ENCODE measurements at regions not wholly inside any gene's neighbourhood (a gene's known extent, or its start where the extent isn't known, plus 50 kb on each side); places are given as distances from the start of the nearest gene placed in this dataset.

DNA sequence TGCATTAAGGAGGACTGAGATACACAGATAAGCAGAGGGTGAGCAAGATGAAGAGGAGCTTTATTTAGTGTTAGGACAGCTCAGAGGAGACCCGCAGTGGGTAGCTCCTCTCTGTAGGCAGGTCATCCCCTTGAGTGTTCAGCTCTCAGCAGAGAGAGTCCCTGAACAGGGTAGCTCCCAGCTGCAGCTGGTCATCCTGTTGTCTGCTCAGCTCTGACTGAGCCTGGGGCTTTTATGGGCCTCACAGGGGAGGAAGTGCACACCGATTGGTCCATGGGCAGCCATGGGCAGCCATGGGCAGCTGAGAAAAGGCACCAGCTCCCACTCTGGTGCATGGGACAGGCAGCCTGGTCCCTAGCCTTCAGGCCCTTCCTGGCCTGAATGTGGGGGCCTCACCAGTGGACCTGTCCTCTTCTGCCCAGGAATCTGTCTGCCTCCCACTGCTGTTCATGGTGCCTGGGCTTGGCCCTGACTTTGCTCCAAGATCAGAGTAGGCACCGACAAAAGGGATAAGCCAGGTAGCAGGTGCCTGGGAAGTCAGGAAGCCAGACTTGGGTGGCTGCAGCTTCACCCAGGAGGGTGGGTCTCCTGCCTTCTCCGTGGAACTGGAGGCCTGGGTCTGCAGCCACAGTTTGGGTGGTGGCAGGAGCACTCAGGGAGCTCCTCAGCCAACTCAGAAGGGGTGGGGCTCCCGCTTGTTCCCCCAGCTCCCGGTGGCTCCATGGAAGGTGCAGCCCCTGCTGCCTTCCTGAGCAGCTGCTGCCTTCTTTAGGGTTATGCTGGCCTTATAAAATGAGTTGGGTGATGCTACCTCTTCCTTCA lies 54.7 kb downstream of the MYEOV start:
- no peak for DNase-seq

DNA sequence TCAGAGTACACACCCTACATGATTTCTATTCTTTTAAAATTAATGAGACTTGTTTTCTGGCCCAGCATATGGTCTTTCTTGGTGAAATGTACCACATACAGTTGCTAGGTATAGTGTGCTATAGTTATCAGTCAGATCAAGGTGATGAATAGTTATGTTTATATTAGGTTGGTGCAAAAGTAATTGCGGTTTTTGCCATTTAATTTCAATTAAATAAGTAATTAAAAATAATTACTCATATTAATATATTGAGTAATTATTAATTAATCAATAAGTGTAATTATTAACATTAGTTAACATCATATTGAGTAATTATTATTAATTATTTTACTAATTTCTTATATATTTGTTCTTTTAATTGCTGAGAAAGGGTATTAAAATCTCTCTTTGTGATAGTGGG lies 56.1 kb downstream of the MYEOV start:
- no peak for DNase-seq

DNA sequence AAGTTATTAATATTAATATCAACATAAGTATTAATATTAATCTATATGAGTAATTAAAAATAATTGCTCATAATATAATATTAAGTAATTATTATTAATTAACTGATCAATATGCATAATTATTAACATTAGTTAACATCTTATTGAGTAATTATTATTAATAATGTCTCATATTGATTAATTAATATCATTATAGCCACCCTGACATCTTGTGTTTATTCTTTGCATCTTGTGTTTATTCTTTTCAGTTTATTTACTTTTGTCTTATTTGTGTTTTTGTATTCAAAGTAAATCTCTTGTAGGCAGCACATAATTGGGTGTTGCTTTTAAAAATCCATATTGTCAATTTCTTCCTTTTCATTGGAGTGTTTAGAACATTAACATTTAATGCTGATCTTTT lies 56.6 kb downstream of the MYEOV start:
- DNase-seq, result no peak

DNA sequence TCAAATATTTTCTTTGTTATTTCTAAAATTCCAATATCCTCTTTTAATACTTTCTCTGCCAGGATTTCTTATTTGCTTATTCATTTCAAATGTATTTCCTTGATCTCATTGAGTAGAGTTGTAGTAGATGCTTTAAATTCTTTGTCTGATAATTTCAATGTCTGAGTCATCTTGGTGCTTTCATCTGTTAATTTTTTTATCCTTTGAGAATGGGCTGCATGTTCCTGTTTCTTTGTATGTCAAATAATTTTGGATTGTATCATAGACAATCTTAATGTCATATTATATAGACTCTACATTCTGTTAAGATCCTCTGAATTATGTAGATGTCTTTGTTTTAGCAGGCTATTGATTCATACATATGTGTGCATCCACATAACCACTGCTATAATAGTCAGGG lies 57.5 kb downstream of the MYEOV start:
- DNase-seq, result no peak

DNA sequence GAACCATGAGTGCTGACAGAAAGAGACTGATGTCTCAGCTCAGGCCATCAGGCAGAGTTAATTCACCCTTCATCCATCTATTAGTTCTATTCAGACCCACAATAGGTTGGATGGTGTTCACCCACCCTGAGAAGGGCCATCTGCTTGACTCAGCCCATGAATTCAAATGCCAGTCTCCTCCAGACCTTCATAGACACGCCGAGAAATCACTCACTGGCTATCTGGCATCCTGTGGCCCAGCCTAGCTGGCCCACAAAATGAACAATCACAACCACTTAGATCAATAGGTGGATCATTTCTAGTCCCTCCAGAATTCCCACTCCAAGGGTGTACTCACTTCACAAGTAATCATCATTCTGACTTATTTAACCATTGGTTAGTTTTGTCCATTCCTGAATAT lies 58.2 kb downstream of the MYEOV start:
- DNase-seq, result no peak

DNA sequence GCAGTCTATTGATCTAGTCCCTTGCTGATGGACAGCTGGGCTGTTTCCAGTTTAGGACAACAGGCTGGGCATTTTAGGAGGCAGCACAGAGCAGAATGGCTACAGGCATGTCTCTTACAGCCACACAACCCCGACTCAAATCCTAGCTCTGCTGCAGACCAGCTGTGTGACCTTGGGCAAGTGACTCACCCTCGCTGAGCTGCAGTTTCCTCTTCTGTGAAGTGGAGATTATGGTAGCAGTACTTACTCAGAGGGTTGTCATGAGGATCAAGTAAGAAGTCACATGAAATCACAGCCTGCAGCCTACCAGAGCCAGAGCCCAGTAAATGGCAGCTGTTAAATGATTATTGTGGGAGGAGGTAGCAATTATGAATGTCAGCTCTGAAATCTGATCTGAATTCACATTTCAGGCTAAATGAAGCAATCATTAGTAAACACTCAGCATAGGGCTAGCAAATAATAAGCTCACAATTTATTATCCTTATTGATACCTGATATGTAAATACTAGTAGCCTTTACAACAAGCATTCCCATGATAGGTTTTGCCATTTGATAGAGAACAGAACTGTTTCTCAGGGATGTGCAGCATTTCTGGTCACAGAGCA lies 58.9 kb downstream of the MYEOV start:
- peak; percentile 20 for DNase-seq

DNA sequence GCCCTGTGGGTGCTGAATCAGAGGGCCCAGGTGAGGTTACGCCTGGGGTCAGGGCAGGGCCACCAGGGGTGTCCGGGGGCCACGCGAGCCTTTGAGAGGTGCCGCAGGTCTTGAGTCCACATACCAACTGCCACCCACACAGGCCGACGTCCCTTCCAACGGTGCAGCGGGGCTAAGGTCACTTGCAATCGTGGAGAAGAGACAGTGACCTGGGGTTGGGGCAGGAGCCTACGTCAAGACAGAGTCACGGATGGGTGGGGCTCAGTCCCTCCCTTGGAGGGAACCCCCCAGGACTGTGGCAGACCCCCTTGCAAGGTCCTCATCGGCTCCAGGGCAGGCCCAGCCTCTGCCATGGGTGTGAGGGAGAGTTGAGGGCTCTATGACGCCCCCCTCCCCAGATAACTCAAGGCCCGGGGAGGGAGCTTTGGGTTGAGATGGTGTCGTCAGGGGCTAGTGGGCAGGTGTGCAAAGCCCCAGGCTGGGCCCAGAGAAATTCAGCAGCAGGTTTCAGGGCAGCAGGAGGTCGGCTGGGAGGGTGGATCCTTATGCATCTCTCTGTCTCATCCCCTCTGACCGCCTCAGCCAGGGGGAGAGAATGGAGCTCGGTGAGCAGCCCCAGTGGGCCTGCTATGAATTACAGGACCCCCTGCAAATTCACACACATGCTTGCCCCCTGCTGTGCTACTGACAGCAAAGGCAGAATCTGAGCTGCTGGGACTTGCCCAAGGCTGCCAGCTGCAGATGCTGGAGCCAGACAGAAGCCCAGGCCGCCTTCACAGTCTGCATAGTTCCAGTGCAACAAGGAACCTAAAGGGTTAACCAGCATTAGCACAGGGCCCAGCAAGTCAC lies 60.0 kb downstream of the MYEOV start:
- no peak for DNase-seq

DNA sequence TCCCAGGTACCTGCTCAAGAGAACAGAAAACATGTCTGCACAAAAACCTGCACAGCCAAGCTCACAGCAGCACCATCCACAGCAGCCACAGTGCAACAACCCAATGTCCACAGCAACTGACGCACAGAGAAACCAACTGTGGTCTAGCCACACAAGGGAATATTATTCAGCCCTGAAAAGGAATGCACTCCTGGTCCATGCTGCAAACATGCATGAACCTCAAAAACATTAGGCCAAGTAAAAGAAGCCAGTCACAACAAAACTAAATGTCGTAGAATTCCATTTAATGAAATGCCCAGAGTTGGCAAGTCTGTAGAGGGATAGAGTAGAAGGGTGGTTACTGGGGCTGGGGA lies 60.6 kb downstream of the MYEOV start:
- no peak for DNase-seq

DNA sequence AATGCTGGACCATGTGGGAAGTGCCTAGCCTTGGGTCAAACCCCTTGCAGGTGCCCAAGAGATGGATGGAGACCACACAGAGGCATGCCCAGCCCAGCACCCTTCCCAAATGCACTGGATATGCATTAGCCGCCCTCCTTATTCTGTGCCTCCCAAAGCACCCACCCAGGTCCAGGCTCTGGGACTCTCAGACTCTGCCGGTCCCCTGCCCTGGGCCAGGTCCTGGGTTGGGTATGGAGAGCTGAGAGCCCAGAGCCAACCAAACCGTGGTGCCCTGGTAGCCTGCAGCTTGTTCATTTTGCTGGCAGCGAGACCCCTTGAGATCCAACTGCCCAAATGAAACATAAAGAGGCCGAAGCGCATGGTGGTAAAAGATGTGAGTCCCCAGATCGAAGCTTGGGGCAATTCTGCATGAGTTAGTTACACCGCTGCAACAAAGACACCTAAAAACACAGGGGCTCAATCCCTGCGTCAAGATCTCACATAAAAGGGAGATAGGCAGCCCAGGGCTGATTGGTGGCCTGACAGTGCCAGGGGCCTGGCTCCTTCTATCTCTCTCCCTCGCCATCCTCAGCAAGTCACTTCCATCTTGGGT lies 61.5 kb downstream of the MYEOV start:
- no peak for DNase-seq

DNA sequence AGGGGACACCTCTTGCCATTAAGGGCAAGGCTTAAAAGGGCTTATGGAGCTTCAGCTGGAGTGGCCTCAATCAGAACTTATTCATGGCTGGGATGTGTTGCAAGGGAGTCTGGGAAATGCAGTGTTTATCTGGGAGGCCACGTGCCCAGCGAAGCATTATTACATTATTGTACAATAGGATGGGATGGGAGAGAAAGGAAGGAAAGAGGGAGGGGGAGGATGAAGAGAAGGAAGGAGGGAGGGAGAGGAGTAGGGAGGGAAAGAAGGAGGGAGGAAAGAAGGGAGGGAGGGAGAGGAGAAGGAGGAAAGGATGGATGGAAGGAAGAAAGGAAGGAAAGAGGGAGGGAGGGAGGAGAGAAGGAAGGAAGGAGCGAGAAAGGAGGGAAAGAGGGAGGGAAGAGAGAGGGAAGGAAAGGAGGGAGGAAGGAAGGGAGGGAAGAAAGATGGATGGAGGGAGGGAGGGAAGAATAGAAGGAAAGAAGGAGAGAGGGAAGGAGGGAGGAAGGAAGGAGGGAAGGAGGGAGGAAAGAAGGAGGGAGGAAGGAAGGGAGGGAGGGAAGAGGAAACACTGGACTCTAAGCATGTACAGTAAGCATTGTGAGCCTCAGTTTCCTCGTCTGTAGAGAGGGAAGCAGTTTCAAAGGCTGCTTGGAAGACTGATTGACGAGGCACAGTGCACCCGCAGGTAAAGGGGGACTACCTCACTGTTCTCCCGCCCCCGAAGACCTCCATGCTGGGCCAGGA lies 62.2 kb downstream of the MYEOV start:
- no peak for DNase-seq

DNA sequence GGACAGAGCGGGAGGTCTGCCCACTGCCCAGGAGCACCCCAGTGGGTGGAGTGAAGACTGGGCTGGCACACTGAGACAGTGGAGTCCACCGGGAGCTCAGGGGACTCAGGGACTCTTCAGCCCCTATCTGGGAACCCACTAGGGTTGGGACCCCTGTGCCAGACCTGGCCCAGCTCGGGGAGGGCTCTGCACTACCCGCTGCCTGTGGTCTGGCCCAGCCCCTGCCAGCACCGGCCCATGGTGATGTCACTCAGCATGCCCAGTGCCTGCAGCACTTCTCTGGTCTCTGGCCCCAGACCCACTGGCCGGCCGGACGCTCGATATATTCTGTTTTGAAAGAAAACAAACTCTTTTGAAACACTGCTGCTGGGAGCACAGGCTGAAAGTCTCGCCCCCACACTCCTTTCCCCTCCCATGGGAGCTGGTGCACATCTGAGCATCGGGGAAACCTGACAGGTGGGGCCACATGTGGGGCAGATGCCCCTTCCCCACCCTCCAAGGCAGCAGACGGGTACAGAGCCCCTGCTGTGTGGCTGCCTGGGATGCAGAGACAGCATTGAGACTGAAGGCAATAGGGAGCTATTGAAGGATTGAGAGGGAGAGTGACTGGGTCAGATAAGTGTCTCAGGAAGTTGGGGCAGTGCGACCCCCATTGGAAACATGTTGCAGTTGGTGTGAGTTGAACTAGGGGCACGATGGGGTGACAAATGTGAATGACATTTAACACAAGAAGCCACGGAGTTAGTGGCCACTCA lies 62.9 kb downstream of the MYEOV start:
- no peak for DNase-seq

DNA sequence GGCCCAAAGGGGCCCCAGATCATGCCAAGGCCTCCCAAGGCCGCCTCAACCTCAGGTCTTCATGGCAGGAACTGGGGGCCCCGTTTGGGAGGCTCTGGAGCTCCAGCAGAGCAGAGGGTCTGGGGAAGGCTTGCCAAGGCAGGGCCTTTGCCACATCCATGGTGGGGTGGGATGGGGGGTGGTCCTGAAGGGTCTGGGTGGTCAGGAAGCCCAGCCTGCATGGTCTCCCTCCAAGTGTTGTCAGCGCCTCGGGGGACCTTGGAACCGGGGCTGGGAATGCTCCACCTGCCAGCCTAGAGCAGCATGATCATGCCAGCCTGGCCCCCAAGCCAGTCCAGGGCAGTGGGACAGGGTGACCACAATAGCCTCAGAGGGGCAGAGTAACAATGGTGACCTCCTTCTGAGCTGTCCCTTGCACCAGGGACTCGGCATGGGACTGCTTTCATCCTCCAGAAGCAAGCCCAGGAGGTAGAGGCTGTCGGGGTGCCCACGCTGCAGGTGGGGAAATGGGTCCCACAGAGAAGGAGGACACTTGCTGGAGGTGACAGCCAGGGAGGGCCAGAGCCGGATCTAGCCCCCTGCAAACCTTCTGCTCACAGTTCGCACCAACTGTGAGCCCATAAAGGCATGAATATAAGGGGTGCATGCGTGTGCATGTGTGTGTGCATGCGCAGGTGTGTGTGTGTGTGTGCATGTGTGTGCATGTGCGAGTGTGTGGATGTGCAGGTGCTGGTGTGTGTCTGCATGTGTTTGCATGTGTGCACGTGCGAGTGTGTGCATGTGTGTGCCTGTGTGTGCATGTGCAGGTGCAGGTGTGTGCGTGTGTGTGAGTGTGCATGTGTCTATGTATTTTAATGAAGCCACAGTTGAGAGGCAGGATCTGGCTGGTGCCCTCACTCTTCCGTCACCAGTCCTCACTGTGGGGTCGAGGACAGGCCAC lies 63.8 kb downstream of the MYEOV start:
- no peak for DNase-seq

DNA sequence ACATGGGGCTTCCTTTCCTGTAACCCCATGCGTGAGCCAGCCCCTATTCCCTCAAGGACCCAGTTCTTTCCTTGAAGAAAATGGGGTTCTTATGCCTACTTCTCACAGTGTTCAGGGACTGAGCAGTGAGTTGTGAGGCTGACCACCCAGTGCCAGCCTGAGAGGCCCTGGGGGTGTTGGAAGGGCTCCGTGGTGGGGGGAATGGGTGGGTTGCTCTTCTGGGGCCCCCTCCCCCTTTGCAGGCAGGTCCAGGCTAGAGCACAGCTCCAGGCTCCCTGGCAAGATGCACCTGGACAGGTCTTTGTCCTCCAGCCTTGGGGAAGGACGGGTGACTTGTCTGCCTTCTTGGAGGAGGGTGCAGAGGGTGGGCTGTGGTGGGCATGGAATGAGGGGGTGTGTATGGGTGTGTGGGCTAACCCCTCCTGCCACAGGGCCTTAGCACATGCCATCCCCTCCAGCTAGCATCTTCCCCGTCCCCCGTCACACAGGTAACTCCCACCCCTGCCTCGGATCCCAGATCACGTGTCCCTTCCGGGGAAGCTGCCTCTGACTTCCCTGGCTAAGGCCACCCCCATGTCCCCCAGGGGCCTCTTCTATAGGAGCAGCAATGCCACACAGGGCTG lies 64.6 kb downstream of the MYEOV start:
- DNase-seq, result no peak

DNA sequence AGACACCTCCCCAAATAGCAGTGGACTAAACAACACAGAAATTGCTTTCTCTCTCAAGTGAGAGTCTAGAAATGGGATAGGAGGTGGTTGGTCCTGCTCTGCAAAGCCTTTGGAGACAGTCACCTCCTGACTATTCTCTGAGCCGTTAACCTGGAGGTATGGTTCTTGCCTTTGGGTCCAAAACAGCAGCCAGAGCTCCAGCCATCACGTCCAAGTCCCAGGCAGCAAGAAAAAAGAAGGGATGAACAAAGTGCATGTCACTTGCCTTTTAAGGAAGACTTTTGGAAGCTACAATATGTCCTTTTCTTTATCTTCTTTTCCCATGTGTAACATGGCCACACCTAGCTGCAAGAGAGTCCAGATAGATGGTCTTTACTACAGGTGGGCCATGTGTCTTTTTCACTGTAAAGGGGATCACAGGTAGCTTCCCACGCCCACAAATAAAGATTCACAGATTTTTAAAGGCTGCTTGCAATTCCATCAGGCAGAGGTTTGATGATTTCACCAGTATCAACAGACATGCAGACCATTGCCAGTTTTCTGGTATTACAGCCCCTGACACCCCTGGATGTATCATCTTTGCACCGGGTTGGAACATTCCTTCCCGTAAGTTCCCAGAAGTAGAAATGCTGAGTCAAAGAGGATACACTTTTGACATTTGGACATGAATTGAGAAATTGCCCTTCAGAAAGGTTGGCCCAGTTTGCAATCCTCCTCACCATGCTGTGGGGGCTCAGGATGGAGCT lies 66.0 kb downstream of the MYEOV start:
- DNase-seq, result no peak

DNA sequence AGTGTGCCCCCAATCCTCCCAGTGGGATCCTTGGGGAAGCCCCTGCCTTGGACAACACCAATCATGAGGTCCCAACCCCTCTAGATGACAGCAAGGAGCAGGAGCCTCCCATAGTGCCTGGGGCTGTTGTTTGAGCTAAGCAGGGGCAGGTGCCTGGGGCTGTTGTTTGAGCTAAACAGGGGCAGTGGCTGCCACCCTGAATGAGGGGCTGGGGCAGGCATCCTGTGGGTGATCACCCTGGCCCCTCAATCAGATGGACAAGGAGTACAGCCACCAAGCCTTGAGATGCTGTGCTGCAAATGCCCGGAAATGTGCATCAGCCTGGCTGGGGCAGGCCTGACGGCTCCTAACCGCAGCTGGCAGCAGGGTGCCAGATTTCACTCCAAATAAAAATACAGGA lies 66.7 kb downstream of the MYEOV start:
- no peak for DNase-seq

DNA sequence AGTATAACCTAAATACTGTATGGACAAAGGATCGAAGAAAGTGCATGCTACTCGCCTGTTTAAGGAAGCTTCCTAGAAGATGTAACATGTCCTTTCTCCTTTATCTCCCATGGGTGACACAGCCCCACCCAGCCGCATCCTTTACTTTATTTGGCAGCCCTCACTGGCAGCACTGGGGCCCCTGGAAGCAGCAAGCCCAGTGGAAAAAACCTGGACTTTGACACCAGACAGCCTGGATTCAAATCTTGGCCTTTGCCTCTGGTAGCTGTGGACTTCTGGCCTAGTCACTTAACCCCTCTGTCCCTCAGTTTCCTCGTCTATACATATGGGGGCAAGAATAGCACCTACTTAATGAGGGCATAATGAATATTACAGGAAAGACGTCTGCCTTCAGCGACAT lies 67.1 kb downstream of the MYEOV start:
- DNase-seq, result no peak

DNA sequence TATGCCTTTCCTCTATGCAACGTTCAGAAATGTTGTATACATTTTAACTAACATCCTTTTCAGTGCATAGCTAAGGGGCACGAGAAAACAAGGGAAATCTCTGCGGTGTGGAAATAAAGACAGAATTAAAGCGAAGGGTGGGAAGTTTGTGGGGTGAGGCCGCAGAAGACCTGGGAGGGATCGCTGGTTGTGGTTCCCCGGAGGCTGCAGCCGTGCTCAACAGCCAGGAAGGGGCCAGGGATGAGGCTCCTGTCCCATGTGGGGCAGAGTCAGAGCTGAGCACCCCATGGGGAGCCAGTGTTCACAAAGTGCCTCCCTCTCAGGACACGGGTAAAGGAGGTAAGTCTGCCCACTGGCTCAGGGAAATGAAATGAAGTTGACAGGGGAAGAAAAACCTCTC lies 67.5 kb downstream of the MYEOV start:
- no peak for DNase-seq

DNA sequence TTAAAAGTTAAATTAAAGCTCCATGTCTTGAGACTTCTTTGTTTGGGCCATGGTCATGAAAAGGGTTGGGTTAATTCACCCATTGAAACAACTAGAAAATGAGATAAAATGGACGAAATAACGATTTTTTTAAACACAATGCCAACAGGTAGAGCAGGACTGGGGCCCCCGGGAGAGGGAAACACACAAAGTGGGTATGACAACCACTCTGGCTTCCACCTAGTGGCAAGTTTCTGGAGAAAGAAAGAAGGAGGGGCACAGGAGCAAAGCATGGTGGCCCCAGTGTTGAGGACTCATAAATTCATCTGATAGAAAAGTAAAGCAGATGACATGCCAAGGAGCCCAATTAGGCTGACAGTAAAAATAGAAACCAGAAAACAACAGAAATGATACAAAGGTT lies 68.4 kb downstream of the MYEOV start:
- no peak for DNase-seq

DNA sequence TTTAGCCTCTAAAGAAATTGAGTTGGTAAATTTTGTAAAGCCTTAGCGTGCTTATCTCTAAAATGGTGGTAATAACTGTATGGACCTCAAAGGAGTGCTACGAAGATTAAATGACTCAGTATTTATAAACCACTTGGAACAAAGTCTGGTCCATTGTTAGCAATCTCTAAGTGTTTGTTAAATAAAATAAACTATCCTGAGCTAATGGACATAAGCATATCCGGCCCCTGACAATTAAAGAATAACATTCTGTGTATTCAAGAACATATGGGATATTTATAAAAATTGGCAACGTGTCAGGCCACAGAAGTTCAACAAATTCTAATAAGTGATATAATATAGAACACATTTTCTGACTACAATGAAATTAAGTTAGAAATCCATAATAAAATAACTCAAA lies 71.0 kb downstream of the MYEOV start:
- DNase-seq, result no peak

DNA sequence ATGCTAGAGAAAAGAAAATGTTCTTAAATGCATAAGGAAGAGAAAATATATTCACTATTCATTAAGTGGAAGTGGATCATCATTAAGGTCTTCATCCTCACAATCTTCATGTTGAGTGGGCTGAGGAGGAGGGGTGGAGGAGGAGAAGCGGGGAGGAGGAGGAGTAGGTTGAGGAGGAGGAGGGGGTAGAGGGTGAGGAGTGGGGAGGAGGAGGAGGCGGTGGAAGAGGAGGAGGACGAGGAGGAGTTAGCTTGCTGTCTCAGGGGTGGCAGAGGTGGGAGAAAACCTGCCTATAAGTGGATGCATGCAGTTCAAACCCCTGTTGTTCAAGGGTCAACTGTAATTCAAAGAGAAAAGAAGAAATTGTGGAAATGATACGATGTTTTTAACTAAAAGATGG lies 71.6 kb downstream of the MYEOV start:
- no peak for DNase-seq

Data from stimulated activated naive CD4-positive, alpha-beta T cell treated with Interleukin-2 at 50 U/mL for 16 hours (primary cell).